ENCODE measurements at regions not wholly inside any gene's neighbourhood (a gene's known extent, or its start where the extent isn't known, plus 50 kb on each side); places are given as distances from the start of the nearest gene placed in this dataset.

DNA sequence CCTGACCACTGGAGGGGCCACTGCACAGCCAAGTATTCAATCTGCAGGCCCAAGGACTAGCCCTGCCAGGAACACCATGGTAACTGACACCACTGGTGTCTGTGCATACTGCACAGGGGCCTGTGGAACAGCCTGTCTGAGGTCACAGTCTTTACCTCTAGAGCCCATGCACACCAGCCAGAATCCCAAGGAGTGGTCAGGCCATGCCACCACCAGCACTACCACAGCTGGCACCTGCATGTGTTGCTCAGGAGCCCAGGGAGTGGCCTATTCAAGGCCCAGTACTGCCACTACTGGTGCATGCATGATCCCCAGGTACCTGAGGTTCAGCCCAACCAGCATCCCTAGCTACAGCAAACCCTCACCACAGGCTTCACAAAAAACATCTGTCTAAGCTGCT, 546.0 kb upstream of the RGMB start:
- TF ChIP-seq CTCF (IDR thresholded peaks at IDR 0.05) (no peak), POLR2A (IDR thresholded peaks at IDR 0.05) (no peak)
